H9 (cell line): ENCODE measurements at regions not wholly inside any gene's neighbourhood (a gene's known extent, or its start where the extent isn't known, plus 50 kb on each side); places are given as distances from the start of the nearest gene placed in this dataset.

ENCODE experiments used
- DNase-seq: peaks from one replicate; pipeline ENCODE4 v3.0.0-alpha.2; 2017
- H2AFZ ChIP-seq: one replicate; pipeline ENCODE4 v1.6.1; 2013; ENCODE audit warnings: mild to moderate bottlenecking, low read length, control low read depth, moderate library complexity
- H2AK5ac ChIP-seq: 2 replicates; pipeline ENCODE4 v1.6.1; 2013; ENCODE audit warnings: low read length, control low read depth, mixed read lengths; ENCODE audit not compliant: insufficient read length
- H2BK120ac ChIP-seq: one replicate; pipeline ENCODE4 v1.6.1; 2013; ENCODE audit warnings: low read depth, mild to moderate bottlenecking, low read length, control low read depth, inconsistent platforms; ENCODE audit not compliant: poor library complexity, severe bottlenecking
- H2BK12ac ChIP-seq: 2 replicates; pipeline ENCODE4 v1.6.1; 2013; ENCODE audit warnings: low read length, control low read depth, mixed read lengths, low read depth; ENCODE audit not compliant: insufficient read length
- H2BK15ac ChIP-seq: 2 replicates; pipeline ENCODE4 v1.6.1; 2013; ENCODE audit warnings: low read depth, low read length, control low read depth
- H2BK20ac ChIP-seq: one replicate; pipeline ENCODE4 v1.6.1; 2013; ENCODE audit warnings: low read depth, mild to moderate bottlenecking, low read length, control low read depth, inconsistent platforms; ENCODE audit not compliant: poor library complexity, severe bottlenecking
- H2BK5ac ChIP-seq: 2 replicates; pipeline ENCODE4 v1.6.1; 2013; ENCODE audit warnings: low read length, control low read depth, mixed read lengths; ENCODE audit not compliant: insufficient read length
- H3K14ac ChIP-seq: 2 replicates; pipeline ENCODE4 v1.6.1; 2013; ENCODE audit warnings: low read length, control low read depth; ENCODE audit not compliant: insufficient read depth
- H3K18ac ChIP-seq: 2 replicates; pipeline ENCODE4 v1.6.1; 2013; ENCODE audit warnings: low read depth, mild to moderate bottlenecking, mixed read lengths, low read length, control low read depth; ENCODE audit not compliant: insufficient read length
- H3K23ac ChIP-seq: 2 replicates; pipeline ENCODE4 v1.6.1; 2013; ENCODE audit warnings: low read length, control low read depth, mixed read lengths, low read depth; ENCODE audit not compliant: insufficient read length
- H3K23me2 ChIP-seq: 2 replicates; pipeline ENCODE4 v1.6.1; 2013; ENCODE audit warnings: low read depth, mild to moderate bottlenecking, mixed read lengths, low read length, control low read depth; ENCODE audit not compliant: insufficient read length, poor library complexity, severe bottlenecking
- H3K27ac ChIP-seq: 2 replicates; pipeline ENCODE4 v1.5.1; 2013; ENCODE audit warnings: low read length, control low read depth, mixed read lengths, low read depth; ENCODE audit not compliant: insufficient read length
- H3K27me3 ChIP-seq: 2 replicates; pipeline ENCODE4 v1.6.1; 2013; ENCODE audit warnings: low read length, control low read depth, inconsistent platforms; ENCODE audit not compliant: insufficient read depth
- H3K4ac ChIP-seq: 2 replicates; pipeline ENCODE4 v1.6.1; 2013; ENCODE audit warnings: low read depth, mild to moderate bottlenecking, control low read depth, inconsistent platforms, low read length, moderate library complexity
- H3K4me1 ChIP-seq: 2 replicates; pipeline ENCODE4 v1.6.1; 2013; ENCODE audit warnings: low read length, control low read depth, inconsistent platforms; ENCODE audit not compliant: insufficient read depth
- H3K4me2 ChIP-seq: 2 replicates; pipeline ENCODE4 v1.6.1; 2013; ENCODE audit warnings: low read length, control low read depth, mixed read lengths; ENCODE audit not compliant: insufficient read length, insufficient read depth
- H3K56ac ChIP-seq: 2 replicates; pipeline ENCODE4 v1.6.1; 2013; ENCODE audit warnings: low read depth, mild to moderate bottlenecking, mixed read lengths, low read length, control low read depth; ENCODE audit not compliant: insufficient read length
- H3K79me1 ChIP-seq: 2 replicates; pipeline ENCODE4 v1.6.1; 2013; ENCODE audit warnings: low read depth, mild to moderate bottlenecking, moderate library complexity, low read length, control low read depth, inconsistent platforms; ENCODE audit not compliant: insufficient read depth, poor library complexity, severe bottlenecking
- H3K79me2 ChIP-seq: 2 replicates; pipeline ENCODE4 v1.6.1; 2013; ENCODE audit warnings: low read length, control low read depth, inconsistent platforms; ENCODE audit not compliant: insufficient read depth
- H3K9ac ChIP-seq: 2 replicates; pipeline ENCODE4 v1.6.1; 2013; ENCODE audit warnings: low read length, control low read depth, mixed read lengths; ENCODE audit not compliant: insufficient read length; ENCODE audit errors: extremely low read depth
- H3K9me3 ChIP-seq: one replicate; pipeline ENCODE4 v1.6.1; 2013; ENCODE audit warnings: low read depth, low read length, inconsistent platforms; ENCODE audit not compliant: control insufficient read depth
- H3T11ph ChIP-seq: one replicate; pipeline ENCODE4 v1.6.1; 2013; ENCODE audit warnings: mild to moderate bottlenecking, low read length, control low read depth, inconsistent platforms
- H4K20me1 ChIP-seq: one replicate; pipeline ENCODE4 v1.6.1; 2013; ENCODE audit not compliant: control insufficient read depth, insufficient read length, insufficient read depth
- H4K5ac ChIP-seq: 2 replicates; pipeline ENCODE4 v1.6.1; 2013; ENCODE audit warnings: low read depth, mild to moderate bottlenecking, mixed read lengths, low read length, control low read depth; ENCODE audit not compliant: insufficient read length
- H4K8ac ChIP-seq: replicated peaks from 2 replicates; pipeline ENCODE4 v1.6.1; 2013; ENCODE audit warnings: low read length, control low read depth, mixed read lengths, low read depth; ENCODE audit not compliant: insufficient read length
- H4K91ac ChIP-seq: 2 replicates; pipeline ENCODE4 v1.6.1; 2013; ENCODE audit warnings: low read depth, mild to moderate bottlenecking, moderate library complexity, mixed read lengths, low read length, control low read depth; ENCODE audit not compliant: insufficient read length
- H3K27ac Mint-ChIP-seq, 3 experiments: 2 replicates in 2 of 3; 3 replicates in 1 of 3; pipeline ENCODE4 v1.8.0; 2020 to 2021; ENCODE audit warnings: mixed read lengths in 3 of 3, mild to moderate bottlenecking in 1 of 3, moderate library complexity in 1 of 3
- H3K27me3 Mint-ChIP-seq: 2 replicates; pipeline ENCODE4 v1.8.0; 2021; ENCODE audit warnings: low read depth, mild to moderate bottlenecking, moderate library complexity, mixed read lengths
- H3K36me3 Mint-ChIP-seq, 3 experiments: 2 replicates in 2 of 3; 3 replicates in 1 of 3; pipeline ENCODE4 v1.8.0; 2020 to 2021; ENCODE audit warnings: low read depth in 3 of 3, mixed read lengths in 3 of 3; ENCODE audit not compliant: insufficient read depth in 1 of 3
- H3K4me1 Mint-ChIP-seq, 2 experiments: 2 replicates each; pipeline ENCODE4 v1.8.0; 2020; ENCODE audit warnings: mixed read lengths in 2 of 2
- H3K4me3 Mint-ChIP-seq, 2 experiments: 2 replicates in 1 of 2; 3 replicates in 1 of 2; pipeline ENCODE4 v1.8.0; 2020 to 2021; ENCODE audit warnings: mild to moderate bottlenecking in 2 of 2, mixed read lengths in 2 of 2, moderate library complexity in 1 of 2
- H3K9me3 Mint-ChIP-seq, 2 experiments: 2 replicates in 1 of 2; 3 replicates in 1 of 2; pipeline ENCODE4 v1.8.0; 2020; ENCODE audit warnings: mild to moderate bottlenecking in 2 of 2, mixed read lengths in 2 of 2, moderate library complexity in 1 of 2
- WGBS: extraction: QIAGEN DNeasy Blood & Tissue Kit; methylation state at CpG from one replicate; pipeline ENCODE4 v1.1.7; 2013; ENCODE audit warnings: missing lambda C conversion rate, low lambda C conversion rate, mixed read lengths; ENCODE audit not compliant: insufficient read length; ENCODE audit errors: extremely low coverage; 5-methylcytosine and 5-hydroxymethylcytosine counted together
- TF ChIP-seq, protein P1 (sequence below): fragments of 200-600 bp; sonication (generic); conservative IDR thresholded peaks from 3 replicates; pipeline ENCODE4 v1.8.0; 2021; ENCODE audit warnings: antibody characterized with exemption, mild to moderate bottlenecking

DNA sequence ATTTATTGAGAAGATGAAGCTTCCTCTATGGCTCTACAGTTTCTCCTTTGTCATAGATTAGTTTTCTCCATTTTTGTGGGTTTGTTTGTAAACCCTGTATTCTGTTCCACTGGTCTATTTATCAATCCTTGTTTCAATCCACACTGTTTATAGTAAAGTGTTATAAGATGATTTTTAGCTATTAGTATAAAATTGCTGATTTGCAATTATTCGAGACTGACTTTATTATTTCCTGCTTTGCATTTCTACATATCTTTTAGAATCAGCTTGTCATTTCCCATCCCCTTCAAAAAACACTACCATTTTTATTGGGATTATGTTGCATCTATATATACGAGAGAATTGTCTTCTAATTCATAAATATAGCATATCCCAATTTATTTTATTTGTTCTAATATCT is 325.9 kb upstream of the EPHA7 start:
- H3K23me2 ChIP-seq = no peaks in the 10 kb centered on the region
- no peak overlapping the region for H3K4me2 ChIP-seq
- H4K91ac ChIP-seq = no peak overlapping the region
- TF ChIP-seq, protein P1, sequence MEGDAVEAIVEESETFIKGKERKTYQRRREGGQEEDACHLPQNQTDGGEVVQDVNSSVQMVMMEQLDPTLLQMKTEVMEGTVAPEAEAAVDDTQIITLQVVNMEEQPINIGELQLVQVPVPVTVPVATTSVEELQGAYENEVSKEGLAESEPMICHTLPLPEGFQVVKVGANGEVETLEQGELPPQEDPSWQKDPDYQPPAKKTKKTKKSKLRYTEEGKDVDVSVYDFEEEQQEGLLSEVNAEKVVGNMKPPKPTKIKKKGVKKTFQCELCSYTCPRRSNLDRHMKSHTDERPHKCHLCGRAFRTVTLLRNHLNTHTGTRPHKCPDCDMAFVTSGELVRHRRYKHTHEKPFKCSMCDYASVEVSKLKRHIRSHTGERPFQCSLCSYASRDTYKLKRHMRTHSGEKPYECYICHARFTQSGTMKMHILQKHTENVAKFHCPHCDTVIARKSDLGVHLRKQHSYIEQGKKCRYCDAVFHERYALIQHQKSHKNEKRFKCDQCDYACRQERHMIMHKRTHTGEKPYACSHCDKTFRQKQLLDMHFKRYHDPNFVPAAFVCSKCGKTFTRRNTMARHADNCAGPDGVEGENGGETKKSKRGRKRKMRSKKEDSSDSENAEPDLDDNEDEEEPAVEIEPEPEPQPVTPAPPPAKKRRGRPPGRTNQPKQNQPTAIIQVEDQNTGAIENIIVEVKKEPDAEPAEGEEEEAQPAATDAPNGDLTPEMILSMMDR = no peak
- no peaks in the 10 kb centered on the region; the same call in 1 of the 2 replicates for H3K27me3 Mint-ChIP-seq
- H3K14ac ChIP-seq = no peak overlapping the region
- no peaks in the 10 kb centered on the region; a peak in 1 of 5 replicates for H3K9me3 Mint-ChIP-seq
- no peak overlapping the region for H2BK20ac ChIP-seq
- 0 out of 4 replicates have a peak, but pooled peaks cover 0 to 4% of the 10 kb centered on the region in 2 experiments for H3K4me1 Mint-ChIP-seq
- H3K56ac ChIP-seq = no peak overlapping the region
- H3K36me3 Mint-ChIP-seq = no peaks in the 10 kb centered on the region
- no peaks in the 10 kb centered on the region for H3K79me2 ChIP-seq
- H3K9me3 ChIP-seq = no peaks in the 10 kb centered on the region
- WGBS = no CpG with 5 or more reads among the region's 2 CpGs
- H2BK12ac ChIP-seq = no peak overlapping the region
- no peak overlapping the region for H3T11ph ChIP-seq
- H2BK120ac ChIP-seq = no peak overlapping the region
- H3K9ac ChIP-seq = no peak overlapping the region
- no peak overlapping the region for H3K27ac Mint-ChIP-seq
- no peak overlapping the region for H3K4ac ChIP-seq
- no peaks in the 10 kb centered on the region for H3K27me3 ChIP-seq
- no peak overlapping the region for H3K18ac ChIP-seq
- H4K20me1 ChIP-seq = no peaks in the 10 kb centered on the region
- DNase-seq = no peak
- no peak overlapping the region for H2AK5ac ChIP-seq
- no peaks in the 10 kb centered on the region for H3K4me1 ChIP-seq
- H2AFZ ChIP-seq = no peak overlapping the region
- H3K79me1 ChIP-seq = no peaks in the 10 kb centered on the region
- no peak overlapping the region for H3K27ac ChIP-seq
- H2BK15ac ChIP-seq = no peak overlapping the region
- no peak overlapping the region for H4K8ac ChIP-seq
- no peak overlapping the region for H2BK5ac ChIP-seq
- no peak overlapping the region for H3K23ac ChIP-seq
- H4K5ac ChIP-seq = no peak overlapping the region
- H3K4me3 Mint-ChIP-seq = no peak overlapping the region
